HG03432 (cell line): ENCODE measurements at regions not wholly inside any gene's neighbourhood (a gene's known extent, or its start where the extent isn't known, plus 50 kb on each side); places are given as distances from the start of the nearest gene placed in this dataset.
A peak's percentile ranks its signal among the peaks of the same experiment; 100 is the strongest.
"Not testable (repeated sequence)": the region's sequence is repeated elsewhere in the genome, so short reads cannot be mapped to it uniquely, and the experiment has no call there.

Source experiments
- ATAC-seq: cut with Tn5 transposase; IDR thresholded peaks from one replicate; pipeline ENCODE4 v1.9.1; 2021; ENCODE audit warnings: mild to moderate bottlenecking, moderate library complexity; ENCODE audit not compliant: unreplicated experiment

GRCh38 chr4:138113819-138114400, 128.2 kb downstream of the SLC7A11 start:
- ATAC-seq = peak; percentile 23

- not testable (repeated sequence) for ATAC-seq
These were observed 129.3 kb downstream of the SLC7A11 start for GRCh38 chr4:138112890-138113289.

GRCh38 chr4:138112389-138112788, 129.8 kb downstream of the SLC7A11 start:
- no peak for ATAC-seq

- no peak for ATAC-seq
These were observed 130.6 kb downstream of the SLC7A11 start for GRCh38 chr4:138111462-138112000.

GRCh38 chr4:138110815-138111214, 131.3 kb downstream of the SLC7A11 start:
- ATAC-seq = no peak

- no peak for ATAC-seq
These were observed 135.1 kb downstream of the SLC7A11 start for GRCh38 chr4:138107023-138107422.

GRCh38 chr4:138105331-138105730, 136.8 kb downstream of the SLC7A11 start:
- ATAC-seq = no peak

GRCh38 chr4:138104284-138104680, 137.9 kb downstream of the SLC7A11 start:
- no peak for ATAC-seq

- ATAC-seq = peak; percentile 42
These were observed 138.4 kb downstream of the SLC7A11 start for GRCh38 chr4:138103597-138104283.

- no peak for ATAC-seq
These were observed 142.8 kb downstream of the SLC7A11 start for GRCh38 chr4:138099385-138099784.

GRCh38 chr4:138097912-138098600, 144.1 kb downstream of the SLC7A11 start:
- peak; percentile 65 for ATAC-seq

- ATAC-seq = no peak
These were observed 145.6 kb downstream of the SLC7A11 start for GRCh38 chr4:138096384-138097062.

- ATAC-seq = no peak
These were observed 146.8 kb downstream of the SLC7A11 start for GRCh38 chr4:138095378-138095777.

GRCh38 chr4:138092060-138092459, 150.1 kb downstream of the SLC7A11 start:
- ATAC-seq = no peak

- no peak for ATAC-seq
These were observed 151.1 kb downstream of the SLC7A11 start for GRCh38 chr4:138090918-138091676.

- ATAC-seq = peak; percentile 88
These were observed 151.8 kb downstream of the SLC7A11 start for GRCh38 chr4:138090150-138090917.

GRCh38 chr4:138088449-138089208, 153.5 kb downstream of the SLC7A11 start:
- no peak for ATAC-seq

GRCh38 chr4:138087066-138087719, 155.0 kb downstream of the SLC7A11 start:
- ATAC-seq = no peak
